ENCODE measurements at regions not wholly inside any gene's neighbourhood (a gene's known extent, or its start where the extent isn't known, plus 50 kb on each side); places are given as distances from the start of the nearest gene placed in this dataset.

- CTCF ChIA-PET: no interaction called here
These were observed 1066.5 kb downstream of the SORCS3 start for GRCh38 chr10:105707603-105708002.

GRCh38 chr10:105706281-105707026 lies 1065.4 kb downstream of the SORCS3 start:
- H3K4me1 Mint-ChIP-seq (ENCODE audit: low read depth): no peaks in the 10 kb centered on the region
- Histone ChIP-seq H3K27ac (ENCODE audit: low read depth in 1 of 2, low read length in 2 of 2) (no peak overlapping the region), H3K4me3 (ENCODE audit: low read length) (no peak overlapping the region), H3K9me3 (ENCODE audit: control insufficient read depth in 1 of 2, insufficient read depth in 1 of 2, low read length in 2 of 2) (peaks cover 0 to 4% of the 10 kb centered on the region in 2 experiments), H3K36me3 (ENCODE audit: insufficient read depth, low read length) (no peaks in the 10 kb centered on the region), H3K27me3 (ENCODE audit: control insufficient read depth in 1 of 2, insufficient read depth in 2 of 2, low read length in 2 of 2) (no peaks in the 10 kb centered on the region), H3K4me1 (ENCODE audit: insufficient read depth, low read length) (no peaks in the 10 kb centered on the region)
- no peak overlapping the region for H3K4me3 Mint-ChIP-seq
- no peak for DNase-seq
- H3K27me3 Mint-ChIP-seq: no peaks in the 10 kb centered on the region
- peaks cover 11% of the 10 kb centered on the region for H3K9me3 Mint-ChIP-seq
- CTCF ChIA-PET: no interaction called here
- H3K36me3 Mint-ChIP-seq (ENCODE audit: low read depth): no peaks in the 10 kb centered on the region
- ATAC-seq (ENCODE audit: poor library complexity): no peak
- no peak overlapping the region for H3K27ac Mint-ChIP-seq
- no peak for TF ChIP-seq CTCF (IDR thresholded peaks at IDR 0.05)
- POLR2A ChIA-PET: no interaction called here
- intact Hi-C loops (cut with DNase I, micrococcal nuclease): no loop called here

More at GRCh38 chr10:105707603-105708002, 1066.5 kb downstream of the SORCS3 start:
- TF ChIP-seq CTCF (IDR thresholded peaks at IDR 0.05): no peak
- H3K4me1 Mint-ChIP-seq (ENCODE audit: low read depth): no peaks in the 10 kb centered on the region
- peaks cover 11% of the 10 kb centered on the region for H3K9me3 Mint-ChIP-seq
- POLR2A ChIA-PET: no interaction called here
- H3K27ac ChIP-seq (ENCODE audit: low read depth in 1 of 2, low read length in 2 of 2): no peak overlapping the region
- no peaks in the 10 kb centered on the region for H3K36me3 Mint-ChIP-seq (ENCODE audit: low read depth)
- H3K27me3 Mint-ChIP-seq: no peaks in the 10 kb centered on the region
- H3K9me3 ChIP-seq (ENCODE audit: control insufficient read depth in 1 of 2, insufficient read depth in 1 of 2, low read length in 2 of 2): peaks cover 0 to 4% of the 10 kb centered on the region in 2 experiments
- intact Hi-C loops (cut with DNase I, micrococcal nuclease): no loop called here
- DNase-seq (no peak), ATAC-seq (ENCODE audit: poor library complexity) (no peak)
- no peaks in the 10 kb centered on the region for H3K27me3 ChIP-seq (ENCODE audit: control insufficient read depth in 1 of 2, insufficient read depth in 2 of 2, low read length in 2 of 2)
- no peak overlapping the region for H3K4me3 ChIP-seq (ENCODE audit: low read length)
- no peak overlapping the region for H3K27ac Mint-ChIP-seq
- H3K4me3 Mint-ChIP-seq: no peak overlapping the region
- H3K4me1 ChIP-seq (ENCODE audit: insufficient read depth, low read length): no peaks in the 10 kb centered on the region
- H3K36me3 ChIP-seq (ENCODE audit: insufficient read depth, low read length): no peaks in the 10 kb centered on the region

- intact Hi-C loops (cut with DNase I, micrococcal nuclease): no loop called here
- Histone ChIP-seq H3K4me1 (ENCODE audit: insufficient read depth, low read length) (no peaks in the 10 kb centered on the region), H3K27ac (ENCODE audit: low read depth in 1 of 2, low read length in 2 of 2) (no peak overlapping the region), H3K27me3 (ENCODE audit: control insufficient read depth in 1 of 2, insufficient read depth in 2 of 2, low read length in 2 of 2) (no peaks in the 10 kb centered on the region), H3K4me3 (ENCODE audit: low read length) (no peak overlapping the region), H3K36me3 (ENCODE audit: insufficient read depth, low read length) (no peaks in the 10 kb centered on the region), H3K9me3 (ENCODE audit: control insufficient read depth in 1 of 2, insufficient read depth in 1 of 2, low read length in 2 of 2) (no peaks in the 10 kb centered on the region)
- POLR2A ChIA-PET: no interaction called here
- H3K4me1 Mint-ChIP-seq (ENCODE audit: low read depth): no peaks in the 10 kb centered on the region
- DNase-seq (no peak), ATAC-seq (ENCODE audit: poor library complexity) (no peak)
- H3K36me3 Mint-ChIP-seq (ENCODE audit: low read depth): no peaks in the 10 kb centered on the region
- H3K27ac Mint-ChIP-seq: no peak overlapping the region
- no peak for TF ChIP-seq CTCF (IDR thresholded peaks at IDR 0.05)
- no peaks in the 10 kb centered on the region for H3K27me3 Mint-ChIP-seq
- no peaks in the 10 kb centered on the region for H3K9me3 Mint-ChIP-seq
- no peak overlapping the region for H3K4me3 Mint-ChIP-seq
- CTCF ChIA-PET: no interaction called here
These were observed 1061.1 kb downstream of the SORCS3 start for GRCh38 chr10:105702211-105702610.
